Tibial artery (tissue), 4 donors: ENCODE measurements at regions not wholly inside any gene's neighbourhood (a gene's known extent, or its start where the extent isn't known, plus 50 kb on each side); places are given as distances from the start of the nearest gene placed in this dataset.

Source experiments
- DNase-seq, 2 donors: peaks; one replicate each; pipeline ENCODE4 v3.0.0-alpha.2; 2019
- H3K27ac ChIP-seq, 2 donors: fragments of 200-600 bp; sonication (generic) in 1 of 2; 1 replicate in 1 of 2; 2 replicates in 1 of 2; pipeline ENCODE4 v1.5.1; 2018 to 2019; ENCODE audit warnings: mild to moderate bottlenecking in 1 of 2
- H3K27me3 ChIP-seq, 2 donors: fragments of 200-600 bp; sonication (generic) in 1 of 2; one replicate each; pipeline versions ENCODE4 v1.5.1 to v1.6.0; 2016 to 2019
- H3K36me3 ChIP-seq, 3 donors: fragments of 200-600 bp; sonication (generic) in 2 of 3; one replicate each; pipeline ENCODE4 v1.5.1; 2016 to 2019; ENCODE audit warnings: mild to moderate bottlenecking in 2 of 3
- H3K4me1 ChIP-seq, 4 donors: fragments of 200-600 bp; sonication (generic) in 2 of 4; 1 replicate in 3 of 4; 2 replicates in 1 of 4; pipeline ENCODE4 v1.5.1; 2016 to 2019
- H3K4me3 ChIP-seq, 2 donors: fragments of 200-600 bp; sonication (generic) in 1 of 2; 1 replicate in 1 of 2; 2 replicates in 1 of 2; pipeline ENCODE4 v1.5.1; 2018 to 2019; ENCODE audit warnings: mild to moderate bottlenecking in 2 of 2
- H3K9me3 ChIP-seq, 3 donors: fragments of 200-600 bp; sonication (generic) in 1 of 3; one replicate each; pipeline ENCODE4 v1.5.1; 2016 to 2019
- intact Hi-C: fragments of 100-400 bp; cut with DNase I; formaldehyde crosslinking; loops from one replicate; pipeline ENCODE4 v1.15.0; 2023; ENCODE audit warnings: low total_unique reads
- TF ChIP-seq, protein P1 (sequence below), 2 experiments: fragments of 200-600 bp in 1 of 2; fragments of 450-650 bp in 1 of 2; IDR thresholded peaks; one replicate each; pipeline ENCODE4 v1.5.1; 2017 to 2019; ENCODE audit warnings: antibody characterized with exemption in 2 of 2, mild to moderate bottlenecking in 1 of 2, moderate library complexity in 1 of 2

DNA sequence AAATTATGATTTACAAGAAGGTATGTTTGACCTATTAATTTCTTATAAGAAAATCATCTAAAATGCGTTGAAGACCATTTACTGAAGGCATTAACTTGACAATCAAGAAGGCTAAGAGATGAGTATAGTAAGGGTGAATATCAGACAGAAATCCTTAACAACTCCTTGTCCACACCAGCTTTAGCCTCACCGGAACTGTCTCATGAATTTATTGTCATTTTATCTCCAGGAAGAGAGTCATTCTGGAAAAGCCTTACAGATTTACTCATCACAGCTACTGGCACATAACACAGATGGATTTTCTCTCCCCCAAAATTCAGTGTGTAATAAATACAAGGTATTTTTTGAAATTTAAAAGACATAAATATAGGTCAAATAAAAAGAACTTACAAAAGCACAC, 129.4 kb upstream of the LSM8 start:
- H3K4me1 ChIP-seq: no peaks in the 10 kb centered on the region
- TF ChIP-seq, protein P1, sequence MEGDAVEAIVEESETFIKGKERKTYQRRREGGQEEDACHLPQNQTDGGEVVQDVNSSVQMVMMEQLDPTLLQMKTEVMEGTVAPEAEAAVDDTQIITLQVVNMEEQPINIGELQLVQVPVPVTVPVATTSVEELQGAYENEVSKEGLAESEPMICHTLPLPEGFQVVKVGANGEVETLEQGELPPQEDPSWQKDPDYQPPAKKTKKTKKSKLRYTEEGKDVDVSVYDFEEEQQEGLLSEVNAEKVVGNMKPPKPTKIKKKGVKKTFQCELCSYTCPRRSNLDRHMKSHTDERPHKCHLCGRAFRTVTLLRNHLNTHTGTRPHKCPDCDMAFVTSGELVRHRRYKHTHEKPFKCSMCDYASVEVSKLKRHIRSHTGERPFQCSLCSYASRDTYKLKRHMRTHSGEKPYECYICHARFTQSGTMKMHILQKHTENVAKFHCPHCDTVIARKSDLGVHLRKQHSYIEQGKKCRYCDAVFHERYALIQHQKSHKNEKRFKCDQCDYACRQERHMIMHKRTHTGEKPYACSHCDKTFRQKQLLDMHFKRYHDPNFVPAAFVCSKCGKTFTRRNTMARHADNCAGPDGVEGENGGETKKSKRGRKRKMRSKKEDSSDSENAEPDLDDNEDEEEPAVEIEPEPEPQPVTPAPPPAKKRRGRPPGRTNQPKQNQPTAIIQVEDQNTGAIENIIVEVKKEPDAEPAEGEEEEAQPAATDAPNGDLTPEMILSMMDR (IDR thresholded peaks at IDR 0.05): no peak

DNA sequence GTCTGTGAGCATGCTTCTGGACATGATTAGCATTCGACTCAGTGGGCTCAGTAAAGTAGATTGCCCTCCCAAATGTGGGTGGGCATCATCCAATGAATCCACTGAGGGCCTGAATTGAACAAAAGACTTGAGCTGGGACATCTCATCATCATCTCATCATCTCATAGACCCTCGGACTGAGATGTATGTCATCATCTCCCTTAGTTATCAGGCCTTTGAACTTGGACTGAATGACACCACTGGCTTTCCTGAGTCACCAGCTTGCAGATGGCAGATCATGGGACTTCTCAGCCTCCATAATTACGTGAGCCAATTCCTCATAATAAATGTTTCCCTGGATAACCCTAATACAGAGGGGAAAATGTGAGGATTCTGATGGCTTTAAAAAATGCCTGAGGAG, 128.3 kb upstream of the LSM8 start:
- no peak overlapping the region for H3K4me3 ChIP-seq
- no peaks in the 10 kb centered on the region for H3K4me1 ChIP-seq
- intact Hi-C loops: no loop called here
- no peaks in the 10 kb centered on the region for H3K27me3 ChIP-seq
- no peaks in the 10 kb centered on the region for H3K9me3 ChIP-seq
- DNase-seq: no peak
- H3K27ac ChIP-seq: no peak overlapping the region
- H3K36me3 ChIP-seq: no peaks in the 10 kb centered on the region
- TF ChIP-seq, protein P1 (IDR thresholded peaks at IDR 0.05): no peak

More for the DNA sequence above, 129.4 kb upstream of the LSM8 start:
- no peak overlapping the region for H3K4me3 ChIP-seq
- no peaks in the 10 kb centered on the region for H3K27me3 ChIP-seq
- H3K36me3 ChIP-seq: no peaks in the 10 kb centered on the region
- H3K9me3 ChIP-seq: no peaks in the 10 kb centered on the region
- no peak overlapping the region for H3K27ac ChIP-seq
- no peak for DNase-seq
- intact Hi-C loops: no loop called here

DNA sequence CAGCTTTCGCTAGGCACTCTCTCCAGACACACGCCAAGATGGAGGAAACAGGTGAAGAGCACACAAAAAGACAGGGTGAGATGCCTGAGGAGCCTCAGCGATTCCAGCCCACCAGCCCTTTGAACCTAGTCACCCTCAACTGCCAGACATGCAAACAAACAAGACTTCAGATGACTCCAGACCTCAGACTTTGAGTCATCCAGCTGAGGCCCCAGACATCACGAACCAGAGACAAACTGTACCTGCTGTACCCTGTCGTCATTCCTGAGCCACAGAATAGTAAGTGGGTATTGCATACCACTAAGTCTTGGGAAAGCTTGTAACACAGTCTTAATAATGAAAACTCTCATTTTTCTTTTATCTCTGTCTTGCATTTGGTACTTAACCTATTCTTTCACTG, 126.6 kb upstream of the LSM8 start:
- Histone ChIP-seq H3K27me3 (no peaks in the 10 kb centered on the region), H3K4me1 (no peaks in the 10 kb centered on the region), H3K36me3 (no peaks in the 10 kb centered on the region), H3K9me3 (no peaks in the 10 kb centered on the region), H3K27ac (no peak overlapping the region), H3K4me3 (no peak overlapping the region)
- no peak for DNase-seq
- TF ChIP-seq, protein P1 (IDR thresholded peaks at IDR 0.05): no peak
- intact Hi-C loops: no loop called here

DNA sequence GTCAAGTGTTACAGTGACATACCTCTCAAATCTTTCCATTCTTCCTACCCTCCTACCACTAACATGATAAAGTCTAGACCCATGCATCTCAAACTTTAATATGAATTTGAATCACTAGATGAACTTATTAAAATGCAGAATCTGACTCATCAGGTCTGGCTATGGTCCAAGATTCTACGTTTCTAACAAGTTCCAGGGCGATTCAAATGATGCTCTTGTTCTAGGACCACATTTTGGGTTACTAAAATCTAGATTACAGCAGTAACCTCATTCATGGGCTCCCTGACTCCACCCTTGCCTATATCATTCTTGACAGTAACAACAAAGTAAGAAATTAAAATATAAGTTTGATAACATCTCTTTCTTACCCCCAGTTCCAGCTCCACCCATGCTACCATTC, 124.8 kb upstream of the LSM8 start:
- no peaks in the 10 kb centered on the region for H3K27me3 ChIP-seq
- no peaks in the 10 kb centered on the region for H3K9me3 ChIP-seq
- intact Hi-C loops: no loop called here
- no peaks in the 10 kb centered on the region for H3K4me1 ChIP-seq
- H3K36me3 ChIP-seq: no peaks in the 10 kb centered on the region
- TF ChIP-seq, protein P1 (IDR thresholded peaks at IDR 0.05): no peak
- H3K27ac ChIP-seq: no peak overlapping the region
- DNase-seq: no peak
- no peak overlapping the region for H3K4me3 ChIP-seq

DNA sequence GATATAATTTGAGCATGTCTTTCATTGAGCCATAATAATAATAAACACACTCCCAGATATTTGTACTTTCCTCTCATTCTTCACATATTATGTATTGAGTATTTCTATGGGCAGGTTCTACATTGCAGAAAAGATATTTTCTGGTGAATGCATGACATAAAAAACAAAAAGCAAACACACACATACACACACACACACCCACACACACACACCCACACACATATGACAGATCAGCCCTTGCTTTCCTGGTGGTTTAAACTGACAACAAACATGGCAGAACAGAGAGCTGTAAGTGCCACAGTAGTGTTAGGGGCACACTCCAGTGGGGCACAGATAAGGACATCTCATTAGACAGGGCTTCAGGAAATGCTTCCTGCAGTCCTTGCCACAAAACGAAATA, 123.3 kb upstream of the LSM8 start:
- Histone ChIP-seq H3K27ac (no peak overlapping the region), H3K27me3 (no peaks in the 10 kb centered on the region), H3K4me1 (no peaks in the 10 kb centered on the region), H3K4me3 (no peak overlapping the region), H3K36me3 (no peaks in the 10 kb centered on the region), H3K9me3 (no peaks in the 10 kb centered on the region)
- TF ChIP-seq, protein P1 (IDR thresholded peaks at IDR 0.05): no peak
- DNase-seq: no peak
- intact Hi-C loops: no loop called here

DNA sequence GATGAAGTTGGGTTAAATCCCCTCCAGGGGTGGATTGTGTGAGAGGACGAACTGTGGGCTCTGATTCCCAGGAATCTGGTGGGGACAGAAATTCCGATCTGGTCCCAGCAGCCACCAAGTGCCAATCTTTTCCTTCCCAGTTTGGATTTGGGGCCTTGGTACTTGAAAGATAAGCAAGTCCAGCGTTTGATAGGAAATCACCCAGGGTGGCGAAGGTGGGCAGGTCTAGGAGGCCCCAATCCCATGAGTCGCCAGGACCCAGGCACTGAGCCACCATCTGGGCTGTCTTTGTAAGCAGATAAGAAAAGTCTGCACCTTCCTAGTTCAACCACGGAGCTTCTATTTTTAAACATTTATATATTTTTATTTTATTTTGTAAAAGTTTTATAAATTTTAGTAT, 122.6 kb upstream of the LSM8 start:
- TF ChIP-seq, protein P1 (IDR thresholded peaks at IDR 0.05): no peak
- Histone ChIP-seq H3K27me3 (no peaks in the 10 kb centered on the region), H3K36me3 (no peaks in the 10 kb centered on the region), H3K4me1 (no peaks in the 10 kb centered on the region), H3K4me3 (no peak overlapping the region), H3K9me3 (no peaks in the 10 kb centered on the region), H3K27ac (no peak overlapping the region)
- intact Hi-C loops: no loop called here
- DNase-seq: no peak
